Uterus (tissue), 3 donors: ENCODE measurements at regions not wholly inside any gene's neighbourhood (a gene's known extent, or its start where the extent isn't known, plus 50 kb on each side); places are given as distances from the start of the nearest gene placed in this dataset.

Experiments used
- DNase-seq, 2 donors: peaks; one replicate each; pipeline ENCODE4 v3.0.0-alpha.2; 2019 to 2020
- H3K27ac ChIP-seq, 2 donors: fragments of 200-600 bp; sonication (generic); 1 replicate in 1 of 2; 2 replicates in 1 of 2; pipeline ENCODE4 v1.5.1; 2016 to 2018
- H3K27me3 ChIP-seq, 2 donors: fragments of 200-600 bp; sonication (generic); one replicate each; pipeline ENCODE4 v1.5.1; 2018 to 2019; ENCODE audit warnings: control low read depth in 1 of 2
- H3K36me3 ChIP-seq, 2 donors: fragments of 200-600 bp; sonication (generic); one replicate each; pipeline ENCODE4 v1.5.1; 2019; ENCODE audit warnings: control low read depth in 1 of 2
- H3K4me1 ChIP-seq, 2 donors: fragments of 200-600 bp; sonication (generic); one replicate each; pipeline ENCODE4 v1.5.1; 2018 to 2019; ENCODE audit warnings: control low read depth in 1 of 2
- H3K4me3 ChIP-seq, 2 donors: fragments of 200-600 bp; sonication (generic); 1 replicate in 1 of 2; 2 replicates in 1 of 2; pipeline ENCODE4 v1.5.1; 2018 to 2019; ENCODE audit warnings: mild to moderate bottlenecking in 1 of 2
- H3K9me3 ChIP-seq, 2 donors: fragments of 200-600 bp; sonication (generic); one replicate each; pipeline ENCODE4 v1.5.1; 2019; ENCODE audit warnings: control low read depth in 1 of 2
- POLR2A ChIP-seq, 2 donors: fragments of 450-650 bp; IDR thresholded peaks; one replicate each; pipeline ENCODE4 v1.6.1; 2016; ENCODE audit warnings: antibody characterized with exemption in 2 of 2, mild to moderate bottlenecking in 1 of 2, moderate library complexity in 1 of 2
- intact Hi-C: fragments of 100-400 bp; cut with DNase I; formaldehyde crosslinking; loops from one replicate; pipeline ENCODE4 v1.15.1; 2023; ENCODE audit warnings: low total_unique reads
- TF ChIP-seq, protein P1 (sequence below), 4 experiments: fragments of 200-600 bp in 2 of 4; fragments of 450-650 bp in 2 of 4; sonication (generic) in 2 of 4; IDR thresholded peaks; one replicate each; pipeline ENCODE4 v1.5.1; 2016 to 2019; ENCODE audit warnings: antibody characterized with exemption in 4 of 4, mild to moderate bottlenecking in 2 of 4, moderate library complexity in 1 of 4
- donor health status: DM: yes; HTN: yes; CAD: no.

DNA sequence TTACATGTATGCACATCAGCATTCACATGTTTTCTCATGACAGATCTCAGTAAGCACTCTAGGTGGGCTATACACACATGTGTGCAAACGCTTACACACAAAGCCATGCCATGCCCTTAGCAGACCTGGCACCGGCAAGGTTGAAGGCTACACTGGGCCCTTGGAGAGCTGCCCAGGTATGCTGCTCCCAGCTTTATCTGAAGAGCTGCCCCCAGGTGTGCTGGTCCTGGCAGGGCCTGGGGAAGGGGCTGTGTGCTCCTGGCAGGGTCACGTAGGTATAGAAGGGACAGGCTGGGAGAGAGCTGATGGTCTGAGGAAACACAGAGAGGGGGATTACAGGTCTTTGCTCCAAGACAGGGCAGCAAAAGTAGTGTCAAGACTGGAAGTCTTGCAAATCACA lies 146.7 kb upstream of the VANGL1 start:
- intact Hi-C loops = no loop called here
- Histone ChIP-seq H3K27ac (no peak overlapping the region), H3K4me1 (no peaks in the 10 kb centered on the region), H3K27me3 (no peaks in the 10 kb centered on the region), H3K4me3 (no peak overlapping the region), H3K36me3 (no peaks in the 10 kb centered on the region), H3K9me3 (no peaks in the 10 kb centered on the region)
- no peak for DNase-seq
- TF ChIP-seq, protein P1, sequence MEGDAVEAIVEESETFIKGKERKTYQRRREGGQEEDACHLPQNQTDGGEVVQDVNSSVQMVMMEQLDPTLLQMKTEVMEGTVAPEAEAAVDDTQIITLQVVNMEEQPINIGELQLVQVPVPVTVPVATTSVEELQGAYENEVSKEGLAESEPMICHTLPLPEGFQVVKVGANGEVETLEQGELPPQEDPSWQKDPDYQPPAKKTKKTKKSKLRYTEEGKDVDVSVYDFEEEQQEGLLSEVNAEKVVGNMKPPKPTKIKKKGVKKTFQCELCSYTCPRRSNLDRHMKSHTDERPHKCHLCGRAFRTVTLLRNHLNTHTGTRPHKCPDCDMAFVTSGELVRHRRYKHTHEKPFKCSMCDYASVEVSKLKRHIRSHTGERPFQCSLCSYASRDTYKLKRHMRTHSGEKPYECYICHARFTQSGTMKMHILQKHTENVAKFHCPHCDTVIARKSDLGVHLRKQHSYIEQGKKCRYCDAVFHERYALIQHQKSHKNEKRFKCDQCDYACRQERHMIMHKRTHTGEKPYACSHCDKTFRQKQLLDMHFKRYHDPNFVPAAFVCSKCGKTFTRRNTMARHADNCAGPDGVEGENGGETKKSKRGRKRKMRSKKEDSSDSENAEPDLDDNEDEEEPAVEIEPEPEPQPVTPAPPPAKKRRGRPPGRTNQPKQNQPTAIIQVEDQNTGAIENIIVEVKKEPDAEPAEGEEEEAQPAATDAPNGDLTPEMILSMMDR (IDR thresholded peaks at IDR 0.05) = no peak
- no peak for TF ChIP-seq POLR2A (IDR thresholded peaks at IDR 0.05)

DNA sequence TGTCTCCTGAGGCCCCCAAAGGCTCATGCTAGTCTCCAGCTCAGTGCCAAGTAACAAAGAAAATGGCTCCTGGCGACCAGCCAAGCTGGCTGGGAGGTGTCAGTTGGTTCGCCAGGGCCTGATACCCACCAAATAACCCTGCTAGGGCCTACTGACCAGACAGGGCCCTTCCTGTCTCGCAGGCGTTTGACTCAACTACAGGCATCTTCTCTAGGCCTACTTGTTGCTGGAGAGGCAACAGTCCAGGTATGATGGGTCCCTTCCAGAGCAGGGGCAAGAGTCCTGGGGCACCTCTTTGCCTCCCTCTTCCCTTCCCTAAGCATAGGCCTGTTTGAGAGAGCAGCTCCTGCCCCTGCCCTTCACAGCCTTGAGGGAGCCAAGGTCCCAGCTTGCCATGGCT lies 147.9 kb upstream of the VANGL1 start:
- H3K27me3 ChIP-seq = no peaks in the 10 kb centered on the region
- H3K4me1 ChIP-seq = no peaks in the 10 kb centered on the region
- TF ChIP-seq, protein P1 (IDR thresholded peaks at IDR 0.05) = no peak
- TF ChIP-seq POLR2A (IDR thresholded peaks at IDR 0.05) = no peak
- intact Hi-C loops = no loop called here
- no peaks in the 10 kb centered on the region for H3K9me3 ChIP-seq
- no peak overlapping the region for H3K4me3 ChIP-seq
- no peaks in the 10 kb centered on the region for H3K36me3 ChIP-seq
- no peak overlapping the region for H3K27ac ChIP-seq
- no peak for DNase-seq

DNA sequence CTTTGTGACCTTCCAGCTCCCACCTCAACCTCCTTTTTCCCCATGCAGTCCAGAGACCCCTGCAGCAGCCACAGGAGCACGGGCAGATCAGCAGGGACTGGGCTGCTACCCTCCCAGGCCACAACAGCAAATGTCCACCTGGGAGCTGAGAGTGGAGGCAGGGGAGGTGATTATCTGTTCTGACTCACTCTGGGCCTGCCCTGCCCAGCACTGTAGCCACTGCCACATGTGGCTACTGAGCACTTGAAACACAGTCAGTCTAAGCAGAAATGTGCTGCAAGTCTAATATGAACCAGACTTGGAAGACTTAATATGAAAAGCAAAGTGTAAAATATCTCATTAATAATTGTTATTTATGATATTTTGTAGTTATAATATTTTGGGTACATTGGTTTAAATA lies 148.9 kb upstream of the VANGL1 start:
- no peak for DNase-seq
- H3K4me3 ChIP-seq = no peak overlapping the region
- H3K36me3 ChIP-seq = no peaks in the 10 kb centered on the region
- H3K4me1 ChIP-seq = no peaks in the 10 kb centered on the region
- intact Hi-C loops = no loop called here
- no peak for TF ChIP-seq POLR2A (IDR thresholded peaks at IDR 0.05)
- TF ChIP-seq, protein P1 (IDR thresholded peaks at IDR 0.05) = no peak
- peak overlapping the region in 1 of 2 donors; percentile 10 for H3K27ac ChIP-seq
- no peaks in the 10 kb centered on the region for H3K27me3 ChIP-seq
- H3K9me3 ChIP-seq = no peaks in the 10 kb centered on the region

DNA sequence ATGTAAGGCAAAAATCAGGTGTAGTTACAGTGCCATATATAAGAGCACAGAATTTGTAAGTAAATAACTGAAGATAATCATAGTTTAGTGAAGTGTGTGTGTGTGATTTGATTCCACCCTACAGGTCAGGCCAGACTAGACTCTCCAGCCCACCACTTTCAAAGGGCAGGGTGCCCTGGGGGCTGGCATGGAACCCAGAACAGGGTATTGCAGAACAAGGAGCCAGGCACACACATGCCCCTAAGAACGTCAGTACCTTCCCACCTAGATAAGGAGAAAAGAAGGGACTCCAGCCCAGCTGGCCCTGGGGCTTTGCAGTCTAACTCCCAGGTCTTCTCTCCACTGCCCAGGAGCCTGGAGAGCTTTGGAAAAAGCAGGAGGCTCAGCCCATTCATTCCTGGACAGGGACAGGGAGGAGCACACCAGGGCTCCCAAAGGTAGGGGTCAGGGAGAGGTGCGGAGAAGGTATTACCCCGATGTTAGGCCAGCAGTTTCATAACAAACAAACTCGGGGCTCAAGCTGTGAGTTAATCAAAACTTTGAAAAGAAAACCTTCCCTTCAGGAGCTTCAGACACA lies 149.7 kb upstream of the VANGL1 start:
- TF ChIP-seq, protein P1 (IDR thresholded peaks at IDR 0.05) = no peak
- no peak for TF ChIP-seq POLR2A (IDR thresholded peaks at IDR 0.05)
- intact Hi-C loops = no loop called here
- Histone ChIP-seq H3K36me3 (no peaks in the 10 kb centered on the region), H3K27ac (no peak overlapping the region), H3K9me3 (no peaks in the 10 kb centered on the region), H3K27me3 (no peaks in the 10 kb centered on the region), H3K4me3 (no peak overlapping the region), H3K4me1 (no peaks in the 10 kb centered on the region)
- DNase-seq = no peak

DNA sequence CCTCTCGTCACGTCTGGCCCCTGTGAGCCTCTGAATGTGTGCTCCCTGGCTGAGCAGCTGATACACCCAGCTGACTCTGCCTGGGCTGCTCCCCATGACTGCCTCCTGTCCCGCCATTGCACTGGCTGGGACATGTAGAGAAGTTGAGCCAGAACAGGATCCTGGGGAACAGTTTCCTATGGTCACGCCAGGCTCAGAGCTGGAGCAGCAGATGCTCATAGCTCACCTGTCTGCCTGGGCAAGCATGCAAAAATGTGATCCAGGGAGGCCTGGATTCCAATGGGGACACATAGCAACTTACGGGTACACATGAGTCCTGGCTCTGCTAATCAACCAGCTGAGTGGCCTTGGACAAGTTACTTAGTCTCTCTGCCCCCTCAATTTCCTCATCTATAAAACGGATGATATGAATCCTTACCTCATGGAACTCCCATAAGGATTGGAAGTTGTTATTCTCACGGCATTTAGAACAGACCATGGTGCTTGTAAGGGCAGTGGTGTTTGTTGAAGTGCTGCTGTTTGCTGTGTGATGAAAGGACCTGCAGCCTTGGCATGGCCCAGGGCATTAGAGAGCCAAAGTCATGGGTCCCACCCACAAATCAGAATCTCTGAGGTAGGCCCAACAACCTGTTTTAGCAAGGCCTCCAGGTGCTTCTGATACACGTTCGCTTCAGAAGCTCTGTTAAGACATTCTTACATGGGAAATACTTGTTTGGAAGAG lies 150.3 kb upstream of the VANGL1 start:
- Histone ChIP-seq H3K9me3 (no peaks in the 10 kb centered on the region), H3K27me3 (no peaks in the 10 kb centered on the region), H3K4me3 (no peak overlapping the region), H3K27ac (no peak overlapping the region), H3K4me1 (no peaks in the 10 kb centered on the region), H3K36me3 (no peaks in the 10 kb centered on the region)
- TF ChIP-seq, protein P1 (IDR thresholded peaks at IDR 0.05) = no peak
- no peak for TF ChIP-seq POLR2A (IDR thresholded peaks at IDR 0.05)
- intact Hi-C loops = no loop called here
- no peak for DNase-seq
